Loucy (cell line): ENCODE measurements at regions not wholly inside any gene's neighbourhood (a gene's known extent, or its start where the extent isn't known, plus 50 kb on each side); places are given as distances from the start of the nearest gene placed in this dataset.

Source experiments
- H2AFZ ChIP-seq: fragments of 200-600 bp; sonication (generic); 2 replicates; pipeline ENCODE4 v1.6.0; 2016; ENCODE audit warnings: antibody characterized with exemption, mild to moderate bottlenecking, low read length, moderate library complexity
- H3F3A ChIP-seq: fragments of 200-600 bp; 2 replicates; pipeline ENCODE4 v1.6.0; 2016; ENCODE audit warnings: antibody characterized with exemption, low read depth, mild to moderate bottlenecking
- H3K27me3 ChIP-seq: fragments of 200-600 bp; sonication (generic); 2 replicates; pipeline ENCODE4 v1.6.1; 2014; ENCODE audit warnings: low read length, mild to moderate bottlenecking; ENCODE audit not compliant: insufficient read depth, poor library complexity, severe bottlenecking
- H3K36me3 ChIP-seq: fragments of 200-600 bp; sonication (generic); 2 replicates; pipeline ENCODE4 v1.6.1; 2016; ENCODE audit warnings: low read length; ENCODE audit not compliant: insufficient read depth
- H3K4me1 ChIP-seq: fragments of 200-600 bp; sonication (generic); 2 replicates; pipeline ENCODE4 v1.5.1; 2014; ENCODE audit warnings: low read length, mild to moderate bottlenecking; ENCODE audit not compliant: insufficient read depth, poor library complexity, severe bottlenecking
- H3K4me2 ChIP-seq: fragments of 200-600 bp; sonication (generic); 2 replicates; pipeline ENCODE4 v1.6.0; 2014; ENCODE audit warnings: antibody characterized with exemption, low read length, low read depth, mild to moderate bottlenecking; ENCODE audit not compliant: poor library complexity, severe bottlenecking
- H3K4me3 ChIP-seq: fragments of 200-600 bp; sonication (generic); 2 replicates; pipeline ENCODE4 v1.5.1; 2014; ENCODE audit warnings: low read length, mild to moderate bottlenecking, mixed read lengths; ENCODE audit not compliant: poor library complexity, severe bottlenecking
- H3K79me2 ChIP-seq: fragments of 200-600 bp; sonication (generic); 2 replicates; pipeline ENCODE4 v1.6.1; 2014; ENCODE audit warnings: low read length; ENCODE audit not compliant: insufficient read depth
- H3K9ac ChIP-seq: fragments of 200-600 bp; sonication (generic); 2 replicates; pipeline ENCODE4 v1.6.0; 2014; ENCODE audit warnings: mild to moderate bottlenecking, low read depth, low read length, moderate library complexity; ENCODE audit not compliant: poor library complexity, severe bottlenecking
- H3K9me2 ChIP-seq: fragments of 200-600 bp; sonication (generic); replicated peaks from 2 replicates; pipeline ENCODE4 v1.6.1; 2016; ENCODE audit warnings: low read depth, low read length, mixed read lengths
- H3K9me3 ChIP-seq: fragments of 200-600 bp; sonication (generic); 2 replicates; pipeline ENCODE4 v1.6.1; 2014; ENCODE audit warnings: mild to moderate bottlenecking, antibody characterized with exemption, low read length, low read depth; ENCODE audit not compliant: insufficient read depth
- H4K20me1 ChIP-seq: fragments of 200-600 bp; sonication (generic); 2 replicates; pipeline ENCODE4 v1.6.0; 2014; ENCODE audit warnings: antibody characterized with exemption, low read length, mild to moderate bottlenecking; ENCODE audit not compliant: insufficient read depth, poor library complexity, severe bottlenecking
- EZH2phosphoT487 ChIP-seq: fragments of 200-600 bp; IDR thresholded peaks from 2 replicates; pipeline ENCODE4 v1.6.1; 2018; ENCODE audit warnings: antibody characterized with exemption, mild to moderate bottlenecking, moderate library complexity, borderline replicate concordance
- TF ChIP-seq, protein P1 (sequence below): fragments of 200-600 bp; sonication (generic); conservative IDR thresholded peaks from 2 replicates; pipeline ENCODE4 v1.5.1; 2014; ENCODE audit warnings: mild to moderate bottlenecking, antibody characterized with exemption, low read length

DNA sequence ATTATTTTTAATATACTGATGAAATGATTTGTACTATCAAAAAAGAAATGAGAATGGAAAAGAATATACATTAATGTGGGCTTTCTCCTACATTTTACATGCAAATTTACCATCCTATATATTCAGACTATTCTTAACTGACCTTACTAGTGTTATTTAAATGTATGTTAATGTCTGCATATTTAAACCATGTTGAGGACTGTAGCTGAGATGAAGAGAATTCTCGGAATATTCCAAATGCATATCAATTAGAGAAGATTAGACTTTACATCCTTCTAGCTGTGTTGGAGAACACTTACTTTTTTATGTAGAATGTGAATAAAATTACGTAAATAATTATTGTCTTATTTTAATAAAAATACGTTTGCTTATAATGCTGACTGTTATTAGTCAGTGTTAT, 990.1 kb upstream of the LRFN5 start:
- TF ChIP-seq, protein P1, sequence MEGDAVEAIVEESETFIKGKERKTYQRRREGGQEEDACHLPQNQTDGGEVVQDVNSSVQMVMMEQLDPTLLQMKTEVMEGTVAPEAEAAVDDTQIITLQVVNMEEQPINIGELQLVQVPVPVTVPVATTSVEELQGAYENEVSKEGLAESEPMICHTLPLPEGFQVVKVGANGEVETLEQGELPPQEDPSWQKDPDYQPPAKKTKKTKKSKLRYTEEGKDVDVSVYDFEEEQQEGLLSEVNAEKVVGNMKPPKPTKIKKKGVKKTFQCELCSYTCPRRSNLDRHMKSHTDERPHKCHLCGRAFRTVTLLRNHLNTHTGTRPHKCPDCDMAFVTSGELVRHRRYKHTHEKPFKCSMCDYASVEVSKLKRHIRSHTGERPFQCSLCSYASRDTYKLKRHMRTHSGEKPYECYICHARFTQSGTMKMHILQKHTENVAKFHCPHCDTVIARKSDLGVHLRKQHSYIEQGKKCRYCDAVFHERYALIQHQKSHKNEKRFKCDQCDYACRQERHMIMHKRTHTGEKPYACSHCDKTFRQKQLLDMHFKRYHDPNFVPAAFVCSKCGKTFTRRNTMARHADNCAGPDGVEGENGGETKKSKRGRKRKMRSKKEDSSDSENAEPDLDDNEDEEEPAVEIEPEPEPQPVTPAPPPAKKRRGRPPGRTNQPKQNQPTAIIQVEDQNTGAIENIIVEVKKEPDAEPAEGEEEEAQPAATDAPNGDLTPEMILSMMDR, result no peak
- no peak for TF ChIP-seq EZH2phosphoT487

DNA sequence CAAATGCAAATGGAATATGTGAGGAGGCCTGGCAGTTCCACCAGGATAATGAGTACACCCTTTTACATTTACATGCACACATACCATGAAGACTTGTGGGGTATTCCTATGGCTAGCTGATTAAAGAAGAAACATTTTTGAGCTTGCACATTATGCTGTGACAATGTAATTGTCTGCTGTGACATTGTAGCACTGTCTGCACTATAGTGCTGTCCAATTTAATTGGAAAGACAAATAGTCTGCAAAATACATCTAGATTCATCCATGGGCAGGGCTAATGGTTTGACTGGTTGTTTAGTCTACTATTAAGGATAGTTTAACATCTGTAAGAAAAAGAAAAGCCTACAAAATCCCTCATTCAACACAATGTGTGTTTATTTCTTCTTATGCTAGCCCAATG, 1005.6 kb upstream of the LRFN5 start:
- Histone ChIP-seq H3K4me3 (no peak overlapping the region), H3K9ac (no peak overlapping the region), H3K36me3 (no peaks in the 10 kb centered on the region), H4K20me1 (no peaks in the 10 kb centered on the region), H3K4me1 (no peaks in the 10 kb centered on the region), H3K4me2 (no peak overlapping the region), H3K79me2 (no peaks in the 10 kb centered on the region), H2AFZ (no peak overlapping the region), H3K27me3 (no peaks in the 10 kb centered on the region), H3F3A (no peaks in the 10 kb centered on the region), H3K9me2 (no peaks in the 10 kb centered on the region), H3K9me3 (no peaks in the 10 kb centered on the region)
- TF ChIP-seq EZH2phosphoT487, result no peak

More for the DNA sequence above, 990.1 kb upstream of the LRFN5 start:
- Histone ChIP-seq H4K20me1 (no peaks in the 10 kb centered on the region), H3K79me2 (no peaks in the 10 kb centered on the region), H3F3A (no peaks in the 10 kb centered on the region), H3K4me2 (no peak overlapping the region), H3K4me3 (no peak overlapping the region), H3K9me3 (no peaks in the 10 kb centered on the region), H3K27me3 (no peaks in the 10 kb centered on the region), H3K9ac (no peak overlapping the region), H3K36me3 (no peaks in the 10 kb centered on the region), H3K9me2 (no peaks in the 10 kb centered on the region), H2AFZ (no peak overlapping the region), H3K4me1 (no peaks in the 10 kb centered on the region)

DNA sequence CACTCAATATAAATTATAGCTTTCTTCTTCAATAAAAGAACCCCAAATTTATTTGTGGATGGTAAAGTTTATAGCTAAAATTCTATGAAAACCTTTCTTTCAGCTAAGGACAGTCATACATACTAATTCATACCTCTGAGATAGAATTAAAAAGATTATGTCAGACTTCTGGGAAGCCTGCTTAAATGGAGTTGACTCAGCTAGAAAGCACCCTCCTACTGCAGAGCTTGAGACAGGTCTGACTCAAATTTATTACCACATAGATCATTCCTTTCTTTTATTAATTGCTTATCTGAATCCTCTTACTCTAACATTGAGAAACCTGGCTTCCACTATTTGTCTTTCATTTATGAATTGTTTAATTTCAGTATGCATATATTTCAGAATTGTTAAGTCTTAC, 1007.0 kb upstream of the LRFN5 start:
- Histone ChIP-seq H3K4me2 (no peak overlapping the region), H2AFZ (no peak overlapping the region), H3K4me1 (no peaks in the 10 kb centered on the region), H3K9me2 (no peaks in the 10 kb centered on the region), H3K27me3 (no peaks in the 10 kb centered on the region), H3K36me3 (no peaks in the 10 kb centered on the region), H4K20me1 (no peaks in the 10 kb centered on the region), H3K4me3 (no peak overlapping the region), H3F3A (no peaks in the 10 kb centered on the region), H3K9ac (no peak overlapping the region), H3K9me3 (no peaks in the 10 kb centered on the region), H3K79me2 (no peaks in the 10 kb centered on the region)
- TF ChIP-seq, protein P1, result no peak
- no peak for TF ChIP-seq EZH2phosphoT487

DNA sequence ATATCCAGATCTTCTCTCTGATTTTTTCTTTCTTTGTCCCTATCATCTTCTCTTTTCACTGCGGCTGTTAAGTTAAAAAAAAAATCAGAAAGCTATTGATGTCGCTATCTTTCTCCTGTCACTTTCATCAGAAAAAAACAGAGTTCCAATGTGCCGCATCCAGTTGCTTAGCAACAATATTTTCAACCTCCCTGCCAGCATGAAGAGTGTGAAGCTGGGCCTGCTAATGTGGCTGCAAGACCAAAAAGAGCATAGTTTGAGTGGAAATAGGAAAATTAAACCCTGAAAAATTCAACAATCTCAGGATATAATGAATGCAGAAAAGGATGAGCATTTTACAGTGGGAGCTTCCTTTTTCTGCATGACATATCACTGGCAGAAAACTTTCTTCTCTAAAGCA, 1025.4 kb upstream of the LRFN5 start:
- H3K27me3 ChIP-seq, result no peaks in the 10 kb centered on the region
- H3K36me3 ChIP-seq, result no peaks in the 10 kb centered on the region
- no peaks in the 10 kb centered on the region for H3K4me1 ChIP-seq
- H3F3A ChIP-seq, result no peaks in the 10 kb centered on the region
- no peak overlapping the region for H2AFZ ChIP-seq
- H3K9me2 ChIP-seq, result no peaks in the 10 kb centered on the region
- no peaks in the 10 kb centered on the region; the same call in 1 of the 2 replicates for H3K9me3 ChIP-seq
- no peak overlapping the region for H3K9ac ChIP-seq
- no peaks in the 10 kb centered on the region for H4K20me1 ChIP-seq
- H3K79me2 ChIP-seq, result no peaks in the 10 kb centered on the region
- TF ChIP-seq EZH2phosphoT487, result no peak
- TF ChIP-seq, protein P1, result no peak
- H3K4me3 ChIP-seq, result no peak overlapping the region
- no peak overlapping the region for H3K4me2 ChIP-seq
